ENCODE measurements at regions not wholly inside any gene's neighbourhood (a gene's known extent, or its start where the extent isn't known, plus 50 kb on each side); places are given as distances from the start of the nearest gene placed in this dataset.

- TF ChIP-seq RARB (CRISPR knock-in tag; IDR thresholded peaks at IDR 0.05) (no peak), CSRNP3 (CRISPR knock-in tag; IDR thresholded peaks at IDR 0.05) (no peak), ZNF8 (CRISPR knock-in tag; IDR thresholded peaks at IDR 0.05) (no peak), SNAI2 (CRISPR knock-in tag; IDR thresholded peaks at IDR 0.05) (no peak), OSR1 (CRISPR knock-in tag; IDR thresholded peaks at IDR 0.05) (no peak), PATZ1 (CRISPR knock-in tag; IDR thresholded peaks at IDR 0.05; ENCODE audit: borderline replicate concordance) (no peak), GLIS3 (CRISPR knock-in tag; IDR thresholded peaks at IDR 0.05) (no peak), ZC3H10 (CRISPR knock-in tag; IDR thresholded peaks at IDR 0.05) (no peak)
Measured at GRCh38 chr1:166673722-166674121, 165.6 kb upstream of the POGK start.

All from SK-N-SH treated with all-trans-retinoic acid at 6 μM for 48 hours (cell line).